ACHN (cell line): ENCODE measurements at regions not wholly inside any gene's neighbourhood (a gene's known extent, or its start where the extent isn't known, plus 50 kb on each side); places are given as distances from the start of the nearest gene placed in this dataset.
"Not testable (repeated sequence)": the region's sequence is repeated elsewhere in the genome, so short reads cannot be mapped to it uniquely, and the experiment has no call there.

ENCODE experiments used
- DNase-seq: peaks from one replicate; pipeline ENCODE4 v3.0.0-alpha.2; 2015
- in situ Hi-C: cut with HindIII; loops from 2 replicates; pipeline ENCODE4 v1.10.0; 2017; ENCODE audit warnings: low sequenced_read_pairs, low pct_ligation_motif_present, low pct_unique_long_range_greater_than_20kb

DNA sequence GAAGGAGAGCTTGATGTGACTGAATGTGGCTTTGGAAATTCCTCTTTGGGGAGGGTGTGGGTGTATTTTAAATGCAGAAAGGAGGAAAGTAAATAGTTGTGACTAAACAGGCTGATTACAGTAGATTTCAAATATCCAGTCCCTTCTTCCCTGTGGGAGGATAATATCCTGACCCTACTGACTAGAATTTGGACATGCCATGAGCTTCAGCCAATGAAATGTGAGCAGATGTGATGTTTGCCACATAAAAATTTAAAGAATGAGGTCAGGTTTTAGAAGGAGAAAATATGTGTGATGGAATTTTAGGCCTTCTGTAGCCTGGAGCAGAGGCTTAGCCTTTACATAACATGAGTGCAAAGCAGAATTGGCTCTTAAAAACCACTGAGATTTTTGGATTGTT lies 1218.9 kb downstream of the ROBO2 start:
- in situ Hi-C loops: no loop called here
- no peak for DNase-seq

DNA sequence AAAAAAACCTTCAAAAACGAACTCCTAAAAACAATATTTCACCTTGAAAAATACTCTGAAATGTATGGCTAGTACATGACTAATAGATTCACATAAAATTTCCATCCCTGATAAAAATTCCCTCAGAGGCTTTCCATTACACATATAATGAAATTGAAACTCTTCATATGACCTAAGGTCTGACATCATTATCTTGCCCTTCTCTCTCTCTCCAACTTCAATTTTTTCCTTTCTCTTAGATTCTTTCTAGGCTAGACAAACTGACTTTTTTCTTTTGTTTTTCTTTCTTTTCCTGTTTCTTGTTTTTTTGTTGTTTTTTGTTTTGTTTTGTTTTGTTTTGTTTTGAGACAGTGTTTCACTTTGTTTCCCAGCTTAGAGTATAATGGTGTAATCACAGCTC lies 1220.5 kb downstream of the ROBO2 start:
- DNase-seq: no peak
- in situ Hi-C loops: no loop called here

DNA sequence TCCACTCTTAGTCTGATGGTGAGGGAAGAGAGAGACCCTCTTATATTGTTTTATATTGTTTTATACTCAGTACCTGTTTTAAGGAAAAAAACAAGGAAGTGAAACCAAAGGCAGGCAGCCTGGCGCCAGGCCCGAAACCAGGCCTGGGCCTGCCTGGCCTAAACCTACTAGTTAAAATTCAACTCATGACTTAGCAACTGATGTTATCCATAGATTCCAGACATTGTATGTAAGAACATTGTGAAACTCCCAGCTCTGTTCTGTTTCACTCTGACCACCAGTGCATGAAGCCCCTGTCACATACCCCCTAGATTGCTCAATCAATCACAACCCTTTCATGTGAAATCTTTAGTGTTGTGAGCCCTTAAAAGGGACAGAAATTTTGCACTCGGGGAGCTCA lies 1226.7 kb downstream of the ROBO2 start:
- in situ Hi-C loops: not testable (repeated sequence)
- DNase-seq: peak; percentile 11

DNA sequence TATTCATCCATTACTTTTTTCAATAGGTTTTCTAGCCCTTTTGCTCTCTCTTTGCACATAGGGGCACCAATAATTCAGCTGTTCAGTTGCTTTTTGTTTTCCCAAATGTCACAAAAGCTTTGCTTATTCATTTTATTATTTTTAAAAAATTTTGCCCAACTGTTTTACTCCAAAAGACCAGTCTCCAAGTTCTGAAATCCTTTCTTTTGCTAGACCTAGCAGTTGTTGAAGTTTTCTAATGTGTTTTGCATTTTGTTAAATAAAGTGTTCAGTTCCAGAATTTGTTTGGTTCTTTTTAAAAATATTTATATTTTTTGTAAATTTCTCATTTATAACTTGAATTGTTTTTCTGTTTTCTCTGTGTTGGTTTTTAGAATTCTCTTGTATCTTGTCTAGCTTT lies 1227.3 kb downstream of the ROBO2 start:
- no peak for DNase-seq
- in situ Hi-C loops: no loop called here

DNA sequence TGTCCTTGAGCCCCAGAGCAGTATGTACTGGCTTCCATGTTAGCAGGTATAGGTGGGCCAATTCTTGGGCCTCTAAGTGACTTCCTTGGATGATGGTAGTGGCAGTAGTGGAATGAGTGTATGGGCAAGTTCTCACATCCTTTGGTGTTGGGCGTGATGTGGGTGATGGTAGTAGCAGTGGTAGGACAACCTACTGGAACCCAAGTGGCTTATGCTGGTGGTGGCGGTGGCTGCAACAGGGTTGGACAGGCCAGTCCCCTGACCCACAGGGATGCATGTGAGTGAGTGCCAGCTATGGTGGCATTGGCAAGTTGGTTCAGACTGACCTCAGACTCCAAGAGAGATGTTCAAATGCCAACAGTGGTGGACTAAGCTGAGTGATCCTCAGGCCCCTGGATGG lies 1228.2 kb downstream of the ROBO2 start:
- DNase-seq: no peak
- in situ Hi-C loops: no loop called here

DNA sequence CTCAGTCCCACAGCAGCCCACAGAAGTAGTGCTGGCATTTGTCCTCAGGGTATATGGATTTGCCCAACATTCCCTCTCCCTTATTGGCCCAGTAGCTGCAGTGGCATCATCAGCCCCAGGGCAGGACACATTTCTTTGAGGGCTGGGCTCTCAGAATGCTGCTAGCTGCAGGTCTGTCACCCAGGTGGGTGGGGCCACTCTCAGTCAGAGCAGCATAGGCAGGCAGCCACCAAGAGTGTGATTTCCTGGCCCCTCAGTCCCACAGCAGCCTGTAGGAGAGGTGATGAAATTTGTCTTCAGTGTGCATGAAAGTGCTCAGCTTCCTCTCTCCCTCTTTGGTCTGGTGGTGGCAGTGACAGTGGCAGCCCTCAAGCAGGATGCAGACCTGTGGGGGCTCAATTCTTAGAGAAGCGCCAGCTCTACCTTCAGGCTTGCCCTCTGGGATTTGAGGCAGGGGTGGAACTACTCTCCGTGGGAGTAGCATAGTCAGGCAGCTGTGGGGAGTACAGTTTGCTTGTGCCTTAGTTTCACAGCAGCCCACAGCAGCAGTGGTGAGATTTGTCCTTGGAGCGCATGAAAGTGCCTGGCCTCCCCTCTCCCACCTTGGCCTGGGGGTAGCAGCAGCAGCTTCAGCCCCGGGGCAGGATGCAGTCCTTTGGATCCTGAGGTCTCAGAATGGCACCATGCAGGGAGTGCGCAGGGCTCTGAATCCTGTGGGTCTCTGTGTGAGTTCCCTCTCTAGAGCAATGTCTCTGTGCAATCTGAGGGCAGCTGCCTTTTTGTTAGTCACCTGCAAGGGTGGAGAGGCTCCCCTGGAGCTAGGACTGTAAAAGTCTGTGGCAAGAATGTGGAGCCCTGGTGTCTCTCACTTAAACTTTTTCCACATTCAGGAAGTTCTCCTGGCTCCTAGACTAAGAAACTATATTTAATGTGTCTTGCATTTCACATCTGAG lies 1229.1 kb downstream of the ROBO2 start:
- no peak for DNase-seq
- in situ Hi-C loops: no loop called here

DNA sequence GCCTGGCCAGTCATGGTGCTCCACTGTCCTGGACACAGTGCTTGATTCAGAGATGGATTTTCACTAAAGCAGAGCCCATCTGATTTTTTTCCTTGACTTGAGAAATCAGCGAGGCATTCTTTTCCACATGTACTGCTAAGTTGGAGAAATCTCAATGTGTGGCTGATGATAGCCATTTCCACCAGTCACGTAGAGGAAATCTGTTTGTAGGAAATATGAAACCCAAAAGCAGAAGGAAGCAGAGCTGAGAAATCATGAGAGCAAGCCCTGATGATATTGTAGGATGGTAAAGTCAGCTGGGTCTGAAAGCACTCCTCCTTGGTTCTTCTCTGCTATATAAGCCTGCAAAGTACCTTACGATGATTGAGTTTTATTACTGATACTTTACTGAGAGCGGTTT lies 1233.4 kb downstream of the ROBO2 start:
- in situ Hi-C loops: no loop called here
- DNase-seq: no peak

DNA sequence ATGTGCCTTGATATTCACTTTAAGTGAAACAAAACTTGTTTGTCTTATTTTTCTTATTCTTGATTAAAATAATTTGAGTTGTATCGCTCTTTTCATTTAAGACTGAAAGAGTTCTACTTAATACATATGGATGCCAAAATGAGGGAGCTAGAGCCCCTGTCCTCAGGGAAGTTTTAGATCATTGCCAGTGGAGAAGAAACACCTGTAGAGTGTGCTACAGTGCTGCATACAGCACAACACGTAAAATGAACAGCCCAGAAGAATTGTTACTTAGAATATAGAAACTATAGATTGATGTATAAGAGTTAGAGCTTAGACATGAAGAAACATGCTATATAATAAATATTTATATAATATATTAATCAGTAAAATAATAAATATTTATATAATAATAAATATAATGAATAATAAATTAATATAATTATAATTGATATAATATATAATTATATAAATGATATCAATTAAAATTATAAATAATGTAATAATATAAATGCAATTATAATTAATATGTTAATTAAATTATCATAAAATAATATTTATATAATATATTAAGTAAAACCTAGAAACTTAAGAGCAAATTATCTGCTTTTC lies 1234.7 kb downstream of the ROBO2 start:
- no peak for DNase-seq
- in situ Hi-C loops: no loop called here

DNA sequence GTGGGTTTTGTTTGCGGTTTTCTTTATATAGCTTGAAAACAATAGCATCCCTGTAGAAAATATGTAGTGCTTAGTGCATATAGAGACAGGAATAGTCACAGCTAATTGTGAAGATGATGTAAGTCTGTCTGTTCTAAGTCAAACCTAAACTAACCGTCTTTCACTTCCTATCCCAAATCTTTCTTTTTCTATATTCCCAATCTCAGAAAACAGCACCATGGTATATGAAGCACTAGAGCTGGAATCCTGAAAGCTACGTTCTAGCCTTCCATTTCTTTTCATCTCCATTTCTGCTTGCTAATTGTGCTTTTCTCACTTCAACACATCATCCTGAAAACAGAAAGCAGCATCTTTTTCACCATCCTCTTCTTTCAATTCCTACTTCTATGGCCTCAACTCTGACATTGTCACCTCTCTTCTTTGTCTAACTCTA lies 1235.5 kb downstream of the ROBO2 start:
- DNase-seq: no peak
- in situ Hi-C loops: no loop called here

DNA sequence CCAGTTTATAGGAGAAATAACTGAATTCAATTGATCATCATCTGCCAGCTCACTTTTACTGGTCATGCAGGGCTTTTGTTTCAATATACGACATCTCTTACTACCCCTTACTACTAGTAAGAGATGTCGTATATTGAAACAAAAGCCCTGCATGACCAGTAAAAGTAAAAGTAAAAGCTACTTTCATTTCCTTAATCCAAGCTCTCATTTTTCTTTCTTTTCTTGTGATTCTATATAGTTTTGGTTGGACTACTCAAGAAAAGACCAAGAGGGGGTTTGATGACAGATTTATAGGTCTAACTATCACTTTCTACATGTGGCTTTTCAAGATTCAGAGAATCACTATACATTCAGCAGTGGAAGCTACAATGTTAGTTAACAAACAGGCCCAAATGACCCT lies 1237.3 kb downstream of the ROBO2 start:
- DNase-seq: no peak
- in situ Hi-C loops: no loop called here

DNA sequence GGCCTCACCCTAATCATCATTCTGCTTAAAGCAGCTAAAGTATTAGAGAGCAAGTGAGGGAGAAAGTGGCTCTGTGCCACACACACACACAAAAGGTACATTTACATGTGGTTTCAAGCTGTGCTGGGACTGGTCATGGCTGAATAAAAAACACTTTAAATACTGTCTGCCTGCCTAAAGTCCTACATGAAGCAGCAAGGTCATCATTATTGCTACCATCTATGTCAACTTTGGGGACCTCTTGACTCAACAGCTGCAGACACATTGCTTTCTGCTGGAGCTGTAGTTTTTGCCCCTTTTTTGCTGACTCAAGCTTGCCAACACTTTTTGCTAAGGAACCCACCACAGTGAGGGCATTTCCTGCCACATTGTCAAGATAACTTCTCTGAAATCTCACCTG lies 1237.9 kb downstream of the ROBO2 start:
- in situ Hi-C loops: no loop called here
- DNase-seq: no peak

DNA sequence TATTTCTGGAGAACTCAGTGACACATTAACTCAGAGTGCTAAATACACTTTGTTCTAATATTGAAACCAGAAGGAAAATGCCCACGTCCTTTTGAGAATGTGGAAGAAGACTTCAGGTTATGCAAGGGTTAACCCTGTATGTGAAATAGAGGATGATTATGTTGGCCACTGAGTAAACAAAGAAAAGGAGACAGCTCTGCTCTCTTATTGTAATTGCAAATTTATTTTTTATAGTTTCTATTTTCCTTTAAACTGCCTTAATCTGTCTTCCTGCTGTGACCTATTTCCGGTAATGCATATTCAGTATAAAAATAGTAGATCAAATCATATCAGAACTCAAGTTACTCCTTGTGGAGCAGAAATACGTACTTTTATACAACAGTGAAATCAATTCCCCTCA lies 1239.2 kb downstream of the ROBO2 start:
- in situ Hi-C loops: no loop called here
- no peak for DNase-seq

DNA sequence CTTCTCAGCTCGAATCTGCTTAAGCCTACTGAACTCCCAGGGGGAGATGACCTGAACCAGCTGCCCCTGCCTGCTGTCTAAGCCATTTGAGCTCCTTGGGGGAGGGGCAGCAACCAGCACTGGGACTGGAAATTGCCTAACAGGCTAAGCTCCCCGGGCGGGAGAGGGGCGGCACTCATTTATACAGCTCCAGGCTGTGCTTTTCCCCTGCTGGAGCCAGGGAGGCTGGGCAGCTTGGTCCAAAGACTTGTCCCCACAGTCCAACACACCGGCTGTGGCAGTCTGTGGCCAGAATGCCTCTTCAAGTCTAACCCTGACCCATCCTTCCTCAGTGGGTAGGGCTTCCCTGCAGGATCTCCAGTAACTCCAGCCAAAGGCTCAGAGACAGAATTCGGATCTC lies 1241.5 kb downstream of the ROBO2 start:
- in situ Hi-C loops: no loop called here
- DNase-seq: no peak

DNA sequence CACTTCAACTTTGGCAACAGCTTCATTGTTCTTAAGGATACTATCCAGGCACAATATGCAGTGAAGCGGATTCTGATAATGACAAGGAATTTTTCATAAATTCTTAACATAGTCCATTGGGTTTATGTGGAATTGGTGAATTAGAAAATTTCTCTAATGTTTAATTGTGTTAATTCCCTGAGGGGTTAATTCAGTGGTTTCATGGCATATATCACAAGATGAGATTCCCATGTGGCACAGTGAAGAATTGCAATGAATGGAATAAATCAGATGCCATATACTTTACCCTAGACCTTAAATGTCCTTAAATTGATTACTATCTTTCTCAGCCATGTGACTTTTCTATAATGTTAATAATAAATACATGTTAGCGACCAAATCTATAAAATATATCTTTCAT lies 1244.1 kb downstream of the ROBO2 start:
- no peak for DNase-seq

DNA sequence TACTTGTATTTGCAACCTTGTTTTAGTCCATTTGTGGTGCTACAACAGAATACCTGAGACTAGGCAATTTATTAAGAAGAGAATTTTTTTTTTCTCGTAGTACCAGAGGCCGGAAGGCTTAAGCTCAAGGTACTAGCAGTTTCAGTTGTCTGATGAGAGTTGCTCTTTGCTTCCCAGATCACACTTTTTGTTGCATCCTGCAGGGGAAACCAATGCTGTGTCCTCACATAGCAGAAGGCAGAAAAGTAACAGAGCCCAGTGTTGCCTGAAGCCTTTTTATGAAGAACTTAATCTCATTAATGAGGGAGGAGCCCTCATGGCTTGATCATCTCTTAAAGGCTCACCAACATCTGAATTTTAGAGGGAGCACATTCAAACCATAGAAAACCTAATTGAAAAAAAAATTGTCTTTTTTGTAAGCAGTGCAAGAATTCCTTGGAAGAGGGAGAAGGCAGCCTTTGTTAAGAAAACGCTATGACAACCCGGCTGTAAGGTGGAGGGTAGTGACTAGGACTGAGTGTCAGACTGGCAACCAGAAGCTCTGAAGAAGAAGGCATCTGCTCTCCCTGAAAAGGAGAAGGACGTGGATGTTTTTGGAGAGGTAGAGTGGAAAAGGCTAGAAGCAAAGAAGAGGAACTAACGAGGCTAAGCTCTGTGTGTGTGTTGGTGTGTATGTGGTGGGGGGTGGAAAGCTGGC lies 1245.3 kb downstream of the ROBO2 start:
- in situ Hi-C loops: no loop called here
- DNase-seq: no peak

More for the DNA sequence above, 1244.1 kb downstream of the ROBO2 start:
- in situ Hi-C loops: no loop called here

DNA sequence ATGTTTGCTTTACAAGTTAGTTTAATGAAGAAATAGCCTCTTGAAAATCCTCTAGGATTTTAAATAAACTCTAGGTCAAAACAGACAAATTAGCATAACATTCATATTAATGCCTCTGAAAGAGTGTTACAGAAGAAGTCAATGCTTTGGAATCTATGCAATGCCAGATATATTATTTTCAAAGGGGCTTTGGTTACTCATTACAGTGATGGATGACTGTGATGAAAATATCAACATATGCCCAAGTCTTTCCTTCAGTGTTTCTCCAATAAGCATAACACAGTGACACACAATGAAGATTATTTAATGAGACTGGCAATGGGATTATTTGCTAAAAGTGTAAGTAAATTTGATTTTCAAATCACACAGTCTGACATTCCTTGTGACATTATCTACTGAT lies 1247.2 kb downstream of the ROBO2 start:
- in situ Hi-C loops: no loop called here
- no peak for DNase-seq

DNA sequence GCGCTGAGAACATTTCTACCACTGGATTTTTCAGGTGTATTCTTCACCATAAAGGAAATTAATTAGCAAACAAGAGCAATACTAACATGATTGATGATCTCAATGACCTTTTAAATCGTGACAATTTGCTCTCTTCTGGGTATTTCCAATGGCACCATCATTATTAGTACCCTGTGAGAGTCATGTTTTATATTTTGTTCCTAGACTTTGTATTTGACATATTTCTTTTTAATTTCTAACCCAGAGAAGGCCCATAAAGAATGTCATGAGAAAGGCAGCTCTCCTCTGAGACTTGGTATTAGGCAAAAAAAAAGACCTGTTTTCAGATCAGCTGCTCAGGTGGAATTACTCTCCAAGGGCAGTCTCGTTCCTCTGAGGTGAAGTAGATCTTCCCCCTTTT lies 1253.4 kb downstream of the ROBO2 start:
- no peak for DNase-seq
- in situ Hi-C loops: no loop called here

DNA sequence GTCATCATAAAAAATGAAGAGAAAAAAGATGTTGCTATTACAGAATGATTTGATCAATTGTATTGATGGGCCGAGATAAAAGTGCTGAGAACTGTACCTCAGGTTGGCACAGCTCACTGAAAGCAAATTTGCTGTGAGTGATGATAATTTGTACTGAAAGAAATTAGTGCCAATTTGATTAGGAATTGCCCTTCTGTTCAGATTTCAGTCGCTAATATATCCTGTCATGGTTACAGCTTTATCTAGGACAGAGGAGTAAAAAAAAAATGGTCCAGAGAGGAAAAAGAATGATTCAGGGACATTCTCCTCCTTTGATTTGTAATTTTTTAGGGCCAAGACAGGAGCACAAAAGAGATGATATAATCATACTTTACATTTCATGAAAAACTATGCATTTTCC lies 1264.2 kb downstream of the ROBO2 start:
- no peak for DNase-seq
- in situ Hi-C loops: no loop called here

DNA sequence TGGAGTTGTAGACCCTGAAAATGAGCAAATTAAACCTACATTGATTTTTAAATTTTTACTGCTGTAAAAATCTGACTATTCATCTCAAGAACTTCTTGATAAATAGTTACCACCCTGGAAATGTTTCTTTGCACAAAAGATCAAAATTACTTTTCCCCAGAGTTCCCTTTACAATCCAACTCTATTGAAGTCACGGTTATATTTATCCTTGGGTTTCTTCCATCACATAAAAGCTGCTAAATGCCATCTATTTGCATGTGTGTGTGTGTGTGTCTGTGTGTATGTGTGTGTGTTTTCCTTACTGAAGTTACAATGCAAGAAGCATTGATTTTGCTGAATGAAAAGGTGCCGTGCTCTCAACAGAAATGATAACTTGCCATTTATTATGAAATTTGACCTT lies 1273.0 kb downstream of the ROBO2 start:
- no peak for DNase-seq
- in situ Hi-C loops: no loop called here

DNA sequence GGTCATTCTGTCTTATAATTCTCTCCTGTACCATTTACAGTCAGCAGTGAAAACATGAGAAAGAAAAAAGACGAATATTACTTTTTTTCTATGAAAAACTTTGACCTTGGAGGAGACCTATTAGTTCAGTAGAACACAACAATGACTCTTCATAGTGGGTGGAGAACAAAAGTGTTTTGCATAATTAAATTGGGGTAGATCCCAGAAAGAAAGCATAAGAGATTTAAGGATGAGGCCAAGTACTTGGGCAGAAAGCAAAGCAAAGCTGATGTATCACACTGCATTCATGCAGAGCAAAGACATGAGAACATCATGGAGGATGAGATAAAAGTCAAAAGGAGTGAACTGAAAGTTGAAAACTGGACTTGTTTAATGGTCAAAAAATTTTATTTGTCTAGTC lies 1273.4 kb downstream of the ROBO2 start:
- in situ Hi-C loops: no loop called here
- no peak for DNase-seq
